Fibroblast of mammary gland (primary cell): ENCODE measurements at regions not wholly inside any gene's neighbourhood (a gene's known extent, or its start where the extent isn't known, plus 50 kb on each side); places are given as distances from the start of the nearest gene placed in this dataset.

Experiments
- DNase-seq: peaks from one replicate; pipeline ENCODE4 v3.0.0-alpha.2; 2010; ENCODE audit warnings: low read depth
- H3K4me3 ChIP-seq: 2 replicates; pipeline ENCODE4 v1.5.1; 2011; ENCODE audit warnings: low read depth, mild to moderate bottlenecking, low read length, moderate library complexity; ENCODE audit not compliant: control insufficient read depth
- CTCF ChIP-seq: conservative IDR thresholded peaks from 2 replicates; pipeline ENCODE4 v1.5.1; 2011; ENCODE audit warnings: low read depth, low read length, inconsistent platforms; ENCODE audit not compliant: control insufficient read depth, insufficient read depth

- DNase-seq: no peak
- H3K4me3 ChIP-seq: no peak overlapping the region
- no peak for TF ChIP-seq CTCF
Observed at GRCh38 chr1:90522432-90522831, 194.7 kb downstream of the BARHL2 start.

DNA sequence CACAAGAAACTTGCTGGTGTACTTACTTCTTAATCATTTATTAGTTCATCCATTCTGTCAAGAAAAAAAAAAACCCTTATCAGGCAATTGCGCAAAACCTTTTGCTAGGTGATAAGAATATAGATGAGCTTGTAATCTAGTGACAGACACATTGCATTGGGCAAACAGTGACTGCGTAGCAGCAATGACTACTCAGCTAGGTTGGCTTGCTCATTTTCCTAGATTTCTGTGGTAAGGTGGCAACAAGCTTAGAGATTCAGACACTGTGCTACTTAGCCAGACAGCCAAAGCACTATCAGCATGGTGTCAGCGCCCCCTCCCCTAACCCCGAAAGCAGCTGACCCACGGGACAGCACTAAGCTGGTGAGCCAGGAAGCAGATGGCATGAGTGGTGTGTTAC lies 203.1 kb downstream of the BARHL2 start:
- DNase-seq: no peak
- no peak for TF ChIP-seq CTCF
- no peak overlapping the region for H3K4me3 ChIP-seq

GRCh38 chr1:90512441-90512840 lies 204.7 kb downstream of the BARHL2 start:
- no peak for DNase-seq
- TF ChIP-seq CTCF: no peak
- no peak overlapping the region for H3K4me3 ChIP-seq

DNA sequence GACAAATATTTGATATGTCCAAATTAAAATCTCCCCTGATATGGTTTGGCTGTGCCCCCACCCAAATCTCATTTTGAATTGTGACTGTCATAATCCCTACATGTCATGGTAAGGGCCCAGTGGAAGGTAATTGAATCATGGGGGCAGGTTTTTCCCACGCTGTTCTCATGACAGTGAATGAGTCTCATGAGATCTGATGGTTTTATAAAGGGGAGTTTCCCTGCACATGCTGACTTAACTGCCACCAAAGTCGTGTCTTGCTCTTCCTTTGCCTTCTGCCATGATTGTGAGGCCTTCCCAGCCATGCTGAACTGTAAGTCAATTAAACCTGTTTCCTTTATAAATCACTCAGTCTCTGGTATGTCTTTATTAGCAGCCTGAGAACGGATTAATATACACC lies 207.0 kb downstream of the BARHL2 start:
- DNase-seq: no peak

DNA sequence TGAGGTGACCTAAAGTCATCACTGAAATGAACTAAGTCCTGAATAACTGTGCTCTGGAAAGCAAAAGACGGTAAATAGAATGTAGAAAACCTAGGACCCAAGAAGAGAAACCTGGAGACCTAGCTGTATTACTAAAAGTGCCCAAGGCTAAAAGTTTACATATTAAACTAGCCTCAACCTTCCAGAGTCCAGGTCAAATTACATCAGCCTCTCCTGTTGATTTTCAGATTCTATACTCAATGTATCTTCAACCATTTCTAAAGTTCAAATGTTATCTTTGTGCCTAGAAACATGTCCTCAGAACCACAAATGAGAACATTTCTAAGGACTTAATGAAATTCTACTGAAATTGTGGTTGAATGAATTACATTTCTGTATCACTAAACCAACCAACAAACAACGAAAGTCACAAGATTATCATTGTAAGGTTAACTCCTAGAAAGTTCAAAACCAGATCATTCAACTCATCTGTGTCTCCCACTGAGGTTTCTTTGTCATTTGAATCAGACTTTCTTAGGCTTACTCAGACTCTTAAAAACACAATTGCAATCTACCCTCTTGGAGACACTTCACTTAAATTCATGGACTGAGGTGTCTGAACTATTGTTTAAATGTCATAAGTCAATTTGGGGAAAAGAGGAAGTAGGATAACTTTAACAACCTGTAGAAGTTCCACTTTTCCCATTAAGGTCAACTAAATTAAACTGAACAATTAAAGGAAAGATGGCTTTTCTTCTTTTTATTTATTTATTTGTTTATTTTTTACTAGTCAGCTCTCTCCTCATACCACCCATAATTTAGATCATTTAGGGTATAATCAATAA lies 207.7 kb downstream of the BARHL2 start:
- no peak overlapping the region for H3K4me3 ChIP-seq
- no peak for DNase-seq
- TF ChIP-seq CTCF: no peak

More for the DNA sequence above, 207.0 kb downstream of the BARHL2 start:
- no peak overlapping the region for H3K4me3 ChIP-seq
- TF ChIP-seq CTCF: no peak

DNA sequence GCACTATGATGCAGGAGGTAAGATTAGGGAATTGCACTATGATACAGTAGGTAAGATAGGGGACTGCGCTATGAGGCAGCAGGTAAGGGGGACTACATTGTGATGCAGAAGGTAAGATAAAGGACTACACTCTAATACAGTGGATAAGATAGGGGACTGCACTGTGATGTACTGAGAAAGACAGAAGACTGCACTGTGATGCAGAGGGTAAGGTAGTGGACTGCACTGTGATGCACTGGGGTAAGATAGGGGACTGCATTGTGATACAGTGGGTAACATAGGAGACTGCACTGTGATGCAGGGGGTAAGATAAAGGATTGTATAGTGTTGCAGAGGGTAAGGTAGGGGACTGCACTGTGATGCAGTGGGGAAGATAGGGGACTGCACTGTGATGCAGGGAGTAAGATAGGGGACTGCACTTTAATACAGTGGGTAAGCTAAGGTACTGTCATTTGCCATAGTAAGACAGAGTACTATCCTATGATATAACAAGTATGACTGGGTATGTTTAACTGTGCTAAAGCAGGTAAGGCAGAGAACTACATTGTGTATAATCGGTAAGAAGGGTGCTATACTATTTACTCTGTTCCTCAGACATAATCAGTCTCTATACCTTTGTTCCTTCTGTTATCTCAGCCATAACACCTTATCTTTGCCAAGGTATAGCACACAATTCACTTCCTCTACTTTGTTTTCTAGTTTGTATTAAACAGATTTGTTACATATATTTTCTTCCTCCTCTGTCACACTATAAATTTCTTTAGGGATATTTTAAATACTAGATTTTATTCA lies 208.5 kb downstream of the BARHL2 start:
- no peak for DNase-seq
- H3K4me3 ChIP-seq: no peak overlapping the region
- TF ChIP-seq CTCF: no peak
